ENCODE measurements at regions not wholly inside any gene's neighbourhood (a gene's known extent, or its start where the extent isn't known, plus 50 kb on each side); places are given as distances from the start of the nearest gene placed in this dataset.

DNA sequence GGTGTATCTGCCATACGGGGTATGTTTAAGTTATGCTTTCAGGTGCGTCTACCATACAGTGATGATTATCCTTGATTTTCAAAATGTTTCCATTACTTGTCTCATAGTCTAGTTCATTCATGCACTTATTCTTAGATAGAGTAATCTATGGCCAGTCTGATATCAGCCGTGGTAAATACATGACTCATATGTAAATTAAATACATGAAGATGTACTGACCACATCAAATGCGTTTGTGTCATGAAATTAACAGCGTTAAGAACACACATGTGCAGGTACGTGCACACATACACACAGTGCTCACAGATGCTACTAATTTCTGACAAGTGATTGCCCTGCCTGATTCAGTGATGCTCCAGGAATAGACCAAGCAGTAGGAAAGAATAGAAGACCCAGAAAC lies 75.2 kb upstream of the EXOC1L start:
- TF ChIP-seq, protein P1, sequence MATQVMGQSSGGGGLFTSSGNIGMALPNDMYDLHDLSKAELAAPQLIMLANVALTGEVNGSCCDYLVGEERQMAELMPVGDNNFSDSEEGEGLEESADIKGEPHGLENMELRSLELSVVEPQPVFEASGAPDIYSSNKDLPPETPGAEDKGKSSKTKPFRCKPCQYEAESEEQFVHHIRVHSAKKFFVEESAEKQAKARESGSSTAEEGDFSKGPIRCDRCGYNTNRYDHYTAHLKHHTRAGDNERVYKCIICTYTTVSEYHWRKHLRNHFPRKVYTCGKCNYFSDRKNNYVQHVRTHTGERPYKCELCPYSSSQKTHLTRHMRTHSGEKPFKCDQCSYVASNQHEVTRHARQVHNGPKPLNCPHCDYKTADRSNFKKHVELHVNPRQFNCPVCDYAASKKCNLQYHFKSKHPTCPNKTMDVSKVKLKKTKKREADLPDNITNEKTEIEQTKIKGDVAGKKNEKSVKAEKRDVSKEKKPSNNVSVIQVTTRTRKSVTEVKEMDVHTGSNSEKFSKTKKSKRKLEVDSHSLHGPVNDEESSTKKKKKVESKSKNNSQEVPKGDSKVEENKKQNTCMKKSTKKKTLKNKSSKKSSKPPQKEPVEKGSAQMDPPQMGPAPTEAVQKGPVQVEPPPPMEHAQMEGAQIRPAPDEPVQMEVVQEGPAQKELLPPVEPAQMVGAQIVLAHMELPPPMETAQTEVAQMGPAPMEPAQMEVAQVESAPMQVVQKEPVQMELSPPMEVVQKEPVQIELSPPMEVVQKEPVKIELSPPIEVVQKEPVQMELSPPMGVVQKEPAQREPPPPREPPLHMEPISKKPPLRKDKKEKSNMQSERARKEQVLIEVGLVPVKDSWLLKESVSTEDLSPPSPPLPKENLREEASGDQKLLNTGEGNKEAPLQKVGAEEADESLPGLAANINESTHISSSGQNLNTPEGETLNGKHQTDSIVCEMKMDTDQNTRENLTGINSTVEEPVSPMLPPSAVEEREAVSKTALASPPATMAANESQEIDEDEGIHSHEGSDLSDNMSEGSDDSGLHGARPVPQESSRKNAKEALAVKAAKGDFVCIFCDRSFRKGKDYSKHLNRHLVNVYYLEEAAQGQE (IDR thresholded peaks at IDR 0.05; ENCODE audit: low read depth, low read length), result no peak
- TF ChIP-seq, protein P2, sequence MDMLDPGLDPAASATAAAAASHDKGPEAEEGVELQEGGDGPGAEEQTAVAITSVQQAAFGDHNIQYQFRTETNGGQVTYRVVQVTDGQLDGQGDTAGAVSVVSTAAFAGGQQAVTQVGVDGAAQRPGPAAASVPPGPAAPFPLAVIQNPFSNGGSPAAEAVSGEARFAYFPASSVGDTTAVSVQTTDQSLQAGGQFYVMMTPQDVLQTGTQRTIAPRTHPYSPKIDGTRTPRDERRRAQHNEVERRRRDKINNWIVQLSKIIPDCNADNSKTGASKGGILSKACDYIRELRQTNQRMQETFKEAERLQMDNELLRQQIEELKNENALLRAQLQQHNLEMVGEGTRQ (IDR thresholded peaks at IDR 0.05; ENCODE audit: borderline replicate concordance, low read depth, low read length), result no peak
- TF ChIP-seq, protein P3, sequence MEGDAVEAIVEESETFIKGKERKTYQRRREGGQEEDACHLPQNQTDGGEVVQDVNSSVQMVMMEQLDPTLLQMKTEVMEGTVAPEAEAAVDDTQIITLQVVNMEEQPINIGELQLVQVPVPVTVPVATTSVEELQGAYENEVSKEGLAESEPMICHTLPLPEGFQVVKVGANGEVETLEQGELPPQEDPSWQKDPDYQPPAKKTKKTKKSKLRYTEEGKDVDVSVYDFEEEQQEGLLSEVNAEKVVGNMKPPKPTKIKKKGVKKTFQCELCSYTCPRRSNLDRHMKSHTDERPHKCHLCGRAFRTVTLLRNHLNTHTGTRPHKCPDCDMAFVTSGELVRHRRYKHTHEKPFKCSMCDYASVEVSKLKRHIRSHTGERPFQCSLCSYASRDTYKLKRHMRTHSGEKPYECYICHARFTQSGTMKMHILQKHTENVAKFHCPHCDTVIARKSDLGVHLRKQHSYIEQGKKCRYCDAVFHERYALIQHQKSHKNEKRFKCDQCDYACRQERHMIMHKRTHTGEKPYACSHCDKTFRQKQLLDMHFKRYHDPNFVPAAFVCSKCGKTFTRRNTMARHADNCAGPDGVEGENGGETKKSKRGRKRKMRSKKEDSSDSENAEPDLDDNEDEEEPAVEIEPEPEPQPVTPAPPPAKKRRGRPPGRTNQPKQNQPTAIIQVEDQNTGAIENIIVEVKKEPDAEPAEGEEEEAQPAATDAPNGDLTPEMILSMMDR (IDR thresholded peaks at IDR 0.05), result no peak
- no peak for TF ChIP-seq ELF1 (IDR thresholded peaks at IDR 0.05)
- TF ChIP-seq FOXM1 (IDR thresholded peaks at IDR 0.05; ENCODE audit: low read depth), result no peak
- no peak for TF ChIP-seq JUND (IDR thresholded peaks at IDR 0.05)

All from SK-N-SH (cell line).